Endodermal cell (in vitro differentiated cells): ENCODE measurements at regions not wholly inside any gene's neighbourhood (a gene's known extent, or its start where the extent isn't known, plus 50 kb on each side); places are given as distances from the start of the nearest gene placed in this dataset.

ENCODE experiments used
- DNase-seq: peaks from one replicate; pipeline ENCODE4 v3.0.0-alpha.2; 2017
- H3K27ac ChIP-seq: 2 replicates; pipeline ENCODE4 v1.5.1; 2013; ENCODE audit warnings: mild to moderate bottlenecking, low read depth, low read length, moderate library complexity
- H3K27me3 ChIP-seq: 2 replicates; pipeline ENCODE4 v1.6.1; 2013; ENCODE audit warnings: mild to moderate bottlenecking, low read length, moderate library complexity; ENCODE audit not compliant: insufficient read depth, control insufficient read depth, poor library complexity, severe bottlenecking
- H3K36me3 ChIP-seq: 2 replicates; pipeline ENCODE4 v1.7.0; 2013; ENCODE audit warnings: mild to moderate bottlenecking, low read length, moderate library complexity; ENCODE audit not compliant: control insufficient read depth, insufficient read depth
- H3K4me1 ChIP-seq: one replicate; pipeline ENCODE4 v1.7.0; 2013; ENCODE audit warnings: low read length; ENCODE audit not compliant: control insufficient read depth, insufficient read depth
- H3K4me3 ChIP-seq: 2 replicates; pipeline ENCODE4 v1.5.1; 2013; ENCODE audit warnings: mild to moderate bottlenecking, low read length, moderate library complexity
- H3K9ac ChIP-seq: 2 replicates; pipeline ENCODE4 v1.6.1; 2013; ENCODE audit warnings: mild to moderate bottlenecking, low read length, moderate library complexity; ENCODE audit not compliant: poor library complexity, severe bottlenecking; ENCODE audit errors: extremely low read depth
- H3K9me3 ChIP-seq: 2 replicates; pipeline ENCODE4 v1.6.1; 2013; ENCODE audit warnings: mild to moderate bottlenecking, low read length, moderate library complexity; ENCODE audit not compliant: control insufficient read depth
- H3K27ac Mint-ChIP-seq: 2 replicates; pipeline ENCODE4 v1.8.0; 2020; ENCODE audit warnings: mixed read lengths
- H3K27me3 Mint-ChIP-seq: 2 replicates; pipeline ENCODE4 v1.8.0; 2021; ENCODE audit warnings: mild to moderate bottlenecking, mixed read lengths; ENCODE audit not compliant: insufficient read depth
- H3K36me3 Mint-ChIP-seq: 2 replicates; pipeline ENCODE4 v1.8.0; 2020; ENCODE audit warnings: low read depth, mixed read lengths
- H3K4me1 Mint-ChIP-seq: 2 replicates; pipeline ENCODE4 v1.8.0; 2020; ENCODE audit warnings: mixed read lengths
- H3K4me3 Mint-ChIP-seq: 2 replicates; pipeline ENCODE4 v1.8.0; 2020; ENCODE audit warnings: mild to moderate bottlenecking, moderate library complexity, mixed read lengths
- H3K9me3 Mint-ChIP-seq: 2 replicates; pipeline ENCODE4 v1.8.0; 2020; ENCODE audit warnings: mild to moderate bottlenecking, mixed read lengths
- WGBS, 2 experiments: methylation state at CpG; one replicate each; pipeline versions ENCODE4 v1.1.5 to v1.1.7; 2013; ENCODE audit warnings: missing lambda C conversion rate in 2 of 2, mixed read lengths in 1 of 2; ENCODE audit not compliant: insufficient coverage in 1 of 2, insufficient read length in 1 of 2; 5-methylcytosine and 5-hydroxymethylcytosine counted together
- TF ChIP-seq, protein P1 (sequence below): fragments of 200-600 bp; sonication (generic); conservative IDR thresholded peaks from 2 replicates; pipeline ENCODE4 v1.5.0; 2021; ENCODE audit warnings: antibody characterized with exemption, mild to moderate bottlenecking

GRCh38 chrX:145949056-145949455 lies 131.4 kb downstream of the SLITRK2 start:
- 100% methylated on average over 1 of the region's 3 CpGs; no CpG with 5 or more reads in 1 of the 2 experiments for WGBS, 2 experiments
- DNase-seq = no peak

GRCh38 chrX:145953628-145954027 lies 136.0 kb downstream of the SLITRK2 start:
- no peaks in the 10 kb centered on the region for H3K4me1 Mint-ChIP-seq
- Histone ChIP-seq H3K36me3 (no peaks in the 10 kb centered on the region), H3K9me3 (peaks cover 40% of the 10 kb centered on the region), H3K27ac (no peak overlapping the region), H3K27me3 (no peaks in the 10 kb centered on the region), H3K4me1 (no peaks in the 10 kb centered on the region), H3K9ac (no peak overlapping the region), H3K4me3 (no peak overlapping the region)
- H3K36me3 Mint-ChIP-seq = no peaks in the 10 kb centered on the region
- H3K27ac Mint-ChIP-seq = no peak overlapping the region
- no peaks in the 10 kb centered on the region for H3K27me3 Mint-ChIP-seq
- peaks cover 53% of the 10 kb centered on the region for H3K9me3 Mint-ChIP-seq
- TF ChIP-seq, protein P1, sequence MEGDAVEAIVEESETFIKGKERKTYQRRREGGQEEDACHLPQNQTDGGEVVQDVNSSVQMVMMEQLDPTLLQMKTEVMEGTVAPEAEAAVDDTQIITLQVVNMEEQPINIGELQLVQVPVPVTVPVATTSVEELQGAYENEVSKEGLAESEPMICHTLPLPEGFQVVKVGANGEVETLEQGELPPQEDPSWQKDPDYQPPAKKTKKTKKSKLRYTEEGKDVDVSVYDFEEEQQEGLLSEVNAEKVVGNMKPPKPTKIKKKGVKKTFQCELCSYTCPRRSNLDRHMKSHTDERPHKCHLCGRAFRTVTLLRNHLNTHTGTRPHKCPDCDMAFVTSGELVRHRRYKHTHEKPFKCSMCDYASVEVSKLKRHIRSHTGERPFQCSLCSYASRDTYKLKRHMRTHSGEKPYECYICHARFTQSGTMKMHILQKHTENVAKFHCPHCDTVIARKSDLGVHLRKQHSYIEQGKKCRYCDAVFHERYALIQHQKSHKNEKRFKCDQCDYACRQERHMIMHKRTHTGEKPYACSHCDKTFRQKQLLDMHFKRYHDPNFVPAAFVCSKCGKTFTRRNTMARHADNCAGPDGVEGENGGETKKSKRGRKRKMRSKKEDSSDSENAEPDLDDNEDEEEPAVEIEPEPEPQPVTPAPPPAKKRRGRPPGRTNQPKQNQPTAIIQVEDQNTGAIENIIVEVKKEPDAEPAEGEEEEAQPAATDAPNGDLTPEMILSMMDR = no peak
- DNase-seq = no peak
- no peak overlapping the region for H3K4me3 Mint-ChIP-seq

More at GRCh38 chrX:145949056-145949455, 131.4 kb downstream of the SLITRK2 start:
- peaks cover 16% of the 10 kb centered on the region for H3K9me3 ChIP-seq
- no peak overlapping the region for H3K9ac ChIP-seq
- no peaks in the 10 kb centered on the region for H3K4me1 ChIP-seq
- H3K9me3 Mint-ChIP-seq = peaks cover 55% of the 10 kb centered on the region
- H3K4me3 ChIP-seq = no peak overlapping the region
- H3K4me1 Mint-ChIP-seq = no peaks in the 10 kb centered on the region
- H3K27me3 ChIP-seq = no peaks in the 10 kb centered on the region
- no peaks in the 10 kb centered on the region for H3K36me3 Mint-ChIP-seq
- no peaks in the 10 kb centered on the region for H3K36me3 ChIP-seq
- TF ChIP-seq, protein P1 = no peak
- no peak overlapping the region for H3K27ac Mint-ChIP-seq
- no peak overlapping the region for H3K27ac ChIP-seq
- H3K4me3 Mint-ChIP-seq = no peak overlapping the region
- H3K27me3 Mint-ChIP-seq = no peaks in the 10 kb centered on the region

DNA sequence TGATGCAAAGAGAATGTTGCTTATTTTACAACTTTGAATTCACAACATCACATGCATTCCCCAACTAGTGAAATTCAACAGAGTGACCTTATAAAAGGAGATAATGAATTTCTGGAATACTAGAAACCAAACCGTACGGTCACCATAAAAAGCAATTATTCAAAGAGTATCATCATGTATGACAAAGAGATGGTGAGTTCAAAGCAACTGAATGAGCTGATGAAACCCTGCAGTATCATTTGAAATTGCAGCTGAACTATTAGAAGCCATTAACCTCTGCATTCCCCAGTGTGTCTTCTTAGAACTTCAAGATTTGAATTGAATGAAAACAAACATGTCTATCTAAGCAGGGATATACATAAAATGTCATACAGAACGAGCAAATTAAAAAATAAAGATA lies 172.4 kb downstream of the SLITRK2 start:
- Histone ChIP-seq H3K27me3 (no peaks in the 10 kb centered on the region), H3K4me1 (no peaks in the 10 kb centered on the region), H3K36me3 (no peaks in the 10 kb centered on the region), H3K9me3 (peaks cover 14% of the 10 kb centered on the region), H3K9ac (no peak overlapping the region), H3K27ac (no peak overlapping the region), H3K4me3 (no peak overlapping the region)
- Mint-ChIP-seq H3K9me3 (peaks cover 60% of the 10 kb centered on the region), H3K27me3 (no peaks in the 10 kb centered on the region), H3K36me3 (no peaks in the 10 kb centered on the region), H3K27ac (no peak overlapping the region), H3K4me3 (no peak overlapping the region), H3K4me1 (no peaks in the 10 kb centered on the region)
- WGBS, 2 experiments = 80% methylated on average over 2 of the region's 3 CpGs; no CpG with 5 or more reads in 1 of the 2 experiments
- no peak for DNase-seq
- TF ChIP-seq, protein P1 = no peak
